Stomach smooth muscle (tissue), 2 donors: ENCODE measurements at regions not wholly inside any gene's neighbourhood (a gene's known extent, or its start where the extent isn't known, plus 50 kb on each side); places are given as distances from the start of the nearest gene placed in this dataset.

Experiments used
- H3K27ac ChIP-seq: one replicate; pipeline ENCODE4 v1.7.0; 2013; ENCODE audit warnings: mild to moderate bottlenecking, low read length, inconsistent platforms
- H3K27me3 ChIP-seq, 2 donors: one replicate each; pipeline ENCODE4 v1.7.0; 2013; ENCODE audit warnings: low read length in 2 of 2; ENCODE audit not compliant: insufficient read depth in 2 of 2, control insufficient read depth in 1 of 2
- H3K36me3 ChIP-seq, 2 donors: one replicate each; pipeline ENCODE4 v1.7.0; 2013; ENCODE audit warnings: low read length in 2 of 2; ENCODE audit not compliant: control insufficient read depth in 2 of 2, insufficient read depth in 2 of 2
- H3K4me1 ChIP-seq: one replicate; pipeline ENCODE4 v1.7.0; 2013; ENCODE audit warnings: low read length; ENCODE audit not compliant: control insufficient read depth, insufficient read depth
- H3K4me3 ChIP-seq, 2 donors: one replicate each; pipeline ENCODE4 v1.7.0; 2013; ENCODE audit warnings: low read length in 2 of 2
- H3K9ac ChIP-seq, 2 donors: one replicate each; pipeline ENCODE4 v1.7.0; 2013; ENCODE audit warnings: low read length in 2 of 2, mild to moderate bottlenecking in 1 of 2
- H3K9me3 ChIP-seq, 2 donors: one replicate each; pipeline ENCODE4 v1.7.0; 2013; ENCODE audit warnings: low read length in 2 of 2; ENCODE audit not compliant: control insufficient read depth in 2 of 2
- donor health status: healthy.
- donor health status: Pancreatic carcinoma.

DNA sequence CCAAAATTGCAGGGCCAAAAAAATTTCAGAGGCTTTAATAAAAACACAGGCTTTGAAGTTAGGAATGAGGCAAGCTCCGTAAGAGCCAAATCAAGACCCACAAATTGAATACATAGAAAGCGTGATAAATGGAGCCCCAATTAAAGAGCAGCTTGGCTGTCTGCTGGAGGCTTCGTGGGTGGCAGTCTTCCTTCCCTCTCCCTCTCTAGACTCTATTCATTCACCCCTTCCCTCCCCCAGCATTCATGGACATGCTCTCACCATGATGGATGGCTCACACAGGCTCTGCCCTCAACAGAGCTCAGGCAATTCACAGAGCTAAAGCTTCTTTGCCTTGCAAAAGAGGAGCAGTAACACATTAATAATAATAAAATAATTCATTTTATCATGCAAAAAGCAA, 214.1 kb downstream of the HERPUD2 start:
- H3K4me1 ChIP-seq = no peaks in the 10 kb centered on the region
- H3K4me3 ChIP-seq = no peak overlapping the region
- no peaks in the 10 kb centered on the region for H3K27me3 ChIP-seq
- H3K9me3 ChIP-seq = peaks cover 0 to 4% of the 10 kb centered on the region in 2 donors
- no peak overlapping the region for H3K27ac ChIP-seq
- H3K9ac ChIP-seq = no peak overlapping the region
- H3K36me3 ChIP-seq = no peaks in the 10 kb centered on the region

GRCh38 chr7:35477609-35478008, 217.3 kb downstream of the HERPUD2 start:
- Histone ChIP-seq H3K9ac (no peak overlapping the region), H3K36me3 (no peaks in the 10 kb centered on the region), H3K27ac (no peak overlapping the region), H3K9me3 (peaks cover 0 to 4% of the 10 kb centered on the region in 2 donors), H3K4me1 (no peaks in the 10 kb centered on the region), H3K27me3 (no peaks in the 10 kb centered on the region), H3K4me3 (no peak overlapping the region)

DNA sequence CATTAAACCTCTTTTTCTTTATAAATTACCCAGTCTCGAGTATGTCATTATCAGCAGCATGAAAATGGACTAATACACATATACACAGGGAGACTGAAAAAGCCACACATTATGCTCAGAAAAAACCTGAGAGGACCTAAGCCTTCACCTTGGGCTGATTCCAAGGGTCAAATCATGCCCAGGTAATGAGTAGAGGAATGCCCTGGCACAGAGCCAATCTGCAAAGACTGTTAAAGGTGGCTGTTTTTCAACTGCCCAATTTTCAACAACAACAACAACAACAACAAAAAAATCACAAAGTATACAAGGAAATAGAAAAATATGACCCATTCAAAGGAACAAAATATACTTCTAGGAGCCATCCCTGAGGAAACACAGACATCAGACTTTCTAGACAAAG, 220.2 kb upstream of the TBX20 start:
- Histone ChIP-seq H3K27me3 (no peaks in the 10 kb centered on the region), H3K4me3 (no peak overlapping the region), H3K4me1 (no peaks in the 10 kb centered on the region), H3K36me3 (no peaks in the 10 kb centered on the region), H3K9me3 (peaks cover 0 to 4% of the 10 kb centered on the region in 2 donors), H3K9ac (no peak overlapping the region), H3K27ac (no peak overlapping the region)

- Histone ChIP-seq H3K9ac (no peak overlapping the region), H3K27ac (no peak overlapping the region), H3K27me3 (peaks cover 0 to 2% of the 10 kb centered on the region in 2 donors), H3K9me3 (no peaks in the 10 kb centered on the region), H3K36me3 (no peaks in the 10 kb centered on the region), H3K4me1 (no peaks in the 10 kb centered on the region), H3K4me3 (no peak overlapping the region)
Measured at GRCh38 chr7:35468606-35469005, 214.7 kb upstream of the TBX20 start.

DNA sequence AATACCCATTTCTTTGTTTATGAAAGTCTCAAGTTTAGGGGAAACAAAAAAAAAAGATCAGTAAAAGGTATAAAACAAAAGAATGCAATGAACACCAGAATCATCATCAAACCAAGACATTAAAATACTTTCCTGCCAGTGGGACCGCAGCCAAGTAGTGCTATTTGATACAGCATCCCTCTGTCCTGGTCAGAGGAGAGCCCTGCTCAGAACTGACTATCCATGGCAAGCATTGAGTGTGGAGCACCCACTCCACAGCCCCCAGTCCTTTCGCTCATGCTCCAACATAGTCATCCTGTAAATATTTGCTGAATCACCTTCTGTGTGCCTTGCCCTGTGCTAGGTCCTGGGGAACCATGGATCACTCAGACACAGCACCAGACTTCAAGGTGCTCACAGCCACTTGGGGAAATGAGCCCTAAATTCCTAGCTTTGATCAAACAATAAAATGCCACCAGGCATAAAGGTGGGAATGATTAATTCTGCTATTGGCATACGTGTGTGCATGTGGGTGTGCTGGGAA, 213.6 kb upstream of the TBX20 start:
- Histone ChIP-seq H3K4me3 (no peak overlapping the region), H3K27ac (no peak overlapping the region), H3K4me1 (no peaks in the 10 kb centered on the region), H3K9me3 (no peaks in the 10 kb centered on the region), H3K9ac (no peak overlapping the region), H3K27me3 (peaks cover 0 to 2% of the 10 kb centered on the region in 2 donors), H3K36me3 (no peaks in the 10 kb centered on the region)

DNA sequence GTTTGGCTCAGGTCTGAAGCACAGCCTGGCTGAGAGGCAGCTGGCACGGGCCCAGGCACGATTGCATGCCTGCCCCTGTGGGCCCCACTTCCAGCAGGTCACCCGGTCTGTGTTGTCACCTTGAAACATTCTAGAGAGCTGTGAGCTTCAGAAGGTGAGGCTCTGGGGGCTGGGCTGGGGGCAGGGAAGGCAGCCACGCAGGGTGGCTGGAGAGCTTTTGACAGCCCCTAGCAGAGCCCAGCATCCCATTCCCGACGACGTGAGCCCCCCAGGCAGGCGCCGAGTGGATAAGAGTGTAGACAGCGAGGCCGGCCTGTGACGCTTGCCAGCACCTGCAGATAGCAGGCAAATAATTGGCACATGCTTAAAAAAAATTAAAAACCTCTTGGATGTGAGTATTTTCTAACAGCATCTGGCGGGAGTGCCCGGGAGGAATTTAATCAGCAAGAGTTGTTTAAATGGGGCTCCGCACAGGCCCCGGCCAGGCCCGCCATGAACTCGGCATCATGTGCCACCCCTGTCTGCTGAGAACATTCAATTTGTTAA, 212.0 kb upstream of the TBX20 start:
- H3K9ac ChIP-seq = no peak overlapping the region
- H3K27me3 ChIP-seq = peaks cover 0 to 2% of the 10 kb centered on the region in 2 donors
- H3K27ac ChIP-seq = no peak overlapping the region

GRCh38 chr7:35463751-35464150, 209.9 kb upstream of the TBX20 start:
- Histone ChIP-seq H3K4me1 (no peaks in the 10 kb centered on the region), H3K27me3 (peaks cover 0 to 2% of the 10 kb centered on the region in 2 donors), H3K9me3 (peaks cover 0 to 3% of the 10 kb centered on the region in 2 donors), H3K27ac (no peak overlapping the region), H3K4me3 (no peak overlapping the region), H3K9ac (no peak overlapping the region), H3K36me3 (no peaks in the 10 kb centered on the region)

More for the DNA sequence above, 212.0 kb upstream of the TBX20 start:
- Histone ChIP-seq H3K9me3 (no peaks in the 10 kb centered on the region), H3K36me3 (no peaks in the 10 kb centered on the region), H3K4me1 (no peaks in the 10 kb centered on the region), H3K4me3 (no peak overlapping the region)

GRCh38 chr7:35463176-35463700, 209.3 kb upstream of the TBX20 start:
- peaks cover 0 to 3% of the 10 kb centered on the region in 2 donors for H3K9me3 ChIP-seq
- H3K27ac ChIP-seq = no peak overlapping the region
- H3K36me3 ChIP-seq = no peaks in the 10 kb centered on the region
- no peak overlapping the region for H3K9ac ChIP-seq
- peaks cover 0 to 2% of the 10 kb centered on the region in 2 donors for H3K27me3 ChIP-seq
- H3K4me1 ChIP-seq = no peaks in the 10 kb centered on the region
- no peak overlapping the region for H3K4me3 ChIP-seq

- Histone ChIP-seq H3K27me3 (peaks cover 16 to 17% of the 10 kb centered on the region in 2 donors), H3K4me1 (no peaks in the 10 kb centered on the region), H3K9me3 (peaks cover 0 to 3% of the 10 kb centered on the region in 2 donors), H3K27ac (no peak overlapping the region), H3K4me3 (peak overlapping the region in 1 of 2 donors; percentile 44), H3K36me3 (no peaks in the 10 kb centered on the region), H3K9ac (no peak overlapping the region)
Measured at GRCh38 chr7:35454575-35455385, 200.9 kb upstream of the TBX20 start.

- Histone ChIP-seq H3K9me3 (peaks cover 0 to 3% of the 10 kb centered on the region in 2 donors), H3K27me3 (peaks cover 11 to 13% of the 10 kb centered on the region in 2 donors), H3K36me3 (no peaks in the 10 kb centered on the region), H3K4me3 (no peak overlapping the region), H3K9ac (no peak overlapping the region), H3K4me1 (no peaks in the 10 kb centered on the region), H3K27ac (no peak overlapping the region)
Measured at GRCh38 chr7:35450456-35451214, 196.7 kb upstream of the TBX20 start.
